Cardiac septum (tissue), 1 donor: ENCODE measurements at regions not wholly inside any gene's neighbourhood (a gene's known extent, or its start where the extent isn't known, plus 50 kb on each side); places are given as distances from the start of the nearest gene placed in this dataset.

ENCODE experiments used
- DNase-seq: peaks from one replicate; pipeline ENCODE4 v3.0.0-alpha.2; 2020; ENCODE audit warnings: low spot score
- intact Hi-C: fragments of 100-400 bp; cut with DNase I; formaldehyde crosslinking; loops from one replicate; pipeline ENCODE4 v1.14.0; 2022
- donor health status: DM: no; HTN: no; CAD: no.

GRCh38 chr14:34023824-34024767 is 73.2 kb upstream of the EGLN3 start:
- DNase-seq, result no peak
- intact Hi-C loops, result no loop called here

DNA sequence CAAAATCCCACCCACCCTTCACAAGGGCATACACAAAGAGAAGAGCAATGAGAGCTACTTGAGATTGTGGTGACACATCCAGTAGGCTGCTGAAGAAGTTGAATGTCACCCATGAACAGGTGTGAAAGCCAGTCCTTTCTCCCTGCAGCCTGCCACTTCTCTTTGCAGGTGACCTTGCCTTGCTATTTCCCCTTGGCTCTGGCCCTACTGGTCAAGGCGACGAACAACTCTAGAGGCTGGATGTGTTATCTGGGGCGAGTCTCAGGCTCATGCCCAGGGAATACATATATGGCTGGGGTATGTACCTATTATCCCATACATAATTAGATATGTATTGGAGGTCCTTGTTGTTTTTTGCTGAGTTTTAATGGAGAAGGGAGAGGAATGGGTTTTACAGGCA is 70.2 kb upstream of the EGLN3 start:
- DNase-seq, result no peak
- intact Hi-C loops, result no loop called here

DNA sequence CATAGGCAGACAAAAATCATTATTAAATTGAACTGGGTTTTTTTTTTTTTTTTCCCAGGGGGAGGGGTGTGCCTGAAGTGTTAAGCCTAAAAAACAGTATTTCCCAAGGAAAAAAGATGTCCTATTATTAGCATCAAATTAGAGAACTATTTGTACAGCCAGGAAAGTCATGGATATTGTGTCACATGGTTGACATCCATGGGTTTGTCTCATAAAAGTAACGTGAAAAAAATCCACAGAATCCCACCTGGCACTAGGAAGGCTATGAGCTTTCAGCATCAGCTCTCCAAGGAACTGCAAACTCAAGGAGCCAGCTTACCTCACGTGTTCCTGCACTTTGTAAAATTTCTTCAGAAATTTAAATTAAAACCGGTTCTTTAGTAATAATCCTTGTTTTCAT is 69.1 kb upstream of the EGLN3 start:
- intact Hi-C loops, result no loop called here
- no peak for DNase-seq

GRCh38 chr14:34018564-34019244 is 67.8 kb upstream of the EGLN3 start:
- DNase-seq, result no peak
- intact Hi-C loops, result no loop called here

GRCh38 chr14:34018125-34018524 is 67.3 kb upstream of the EGLN3 start:
- DNase-seq, result no peak
- intact Hi-C loops, result no loop called here

DNA sequence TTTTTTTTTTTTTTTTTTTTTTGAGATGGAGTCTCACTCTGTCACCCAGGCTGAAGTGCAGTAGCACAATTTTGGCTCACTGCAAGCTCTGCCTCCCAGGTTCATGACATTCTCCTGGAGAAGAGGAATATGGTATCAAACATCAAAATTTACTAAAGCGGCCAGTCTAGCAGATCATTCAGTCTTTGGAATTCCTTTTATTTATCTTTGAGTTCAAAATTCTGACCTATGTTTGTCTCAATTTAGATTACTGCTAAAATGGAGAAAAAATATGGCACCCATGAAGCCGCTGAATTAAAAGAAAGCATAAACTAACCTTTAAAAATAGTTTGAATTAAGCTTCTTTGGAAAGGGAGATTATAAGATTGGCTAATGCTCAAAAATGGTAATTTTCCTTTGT is 64.5 kb upstream of the EGLN3 start:
- intact Hi-C loops, result no loop called here
- no peak for DNase-seq

DNA sequence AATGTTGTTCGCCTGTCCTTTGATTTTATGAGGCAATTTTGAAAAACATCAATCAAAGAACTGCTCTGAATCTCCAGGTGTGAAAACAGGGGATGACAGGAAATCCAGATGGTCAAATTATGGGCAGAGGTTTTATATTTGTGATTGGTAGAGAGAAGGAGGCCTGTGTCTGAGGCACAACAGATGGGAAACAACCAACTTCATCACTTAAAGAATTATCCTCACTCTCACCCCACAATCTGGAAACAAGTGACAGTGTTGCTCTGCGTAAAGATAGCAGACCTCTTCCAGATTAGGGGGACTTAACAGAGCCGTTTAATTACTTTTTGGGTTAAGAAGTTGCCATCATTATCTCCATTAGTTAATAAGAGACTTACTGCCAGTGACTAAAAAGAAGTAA is 64.1 kb upstream of the EGLN3 start:
- intact Hi-C loops, result no loop called here

GRCh38 chr14:34013721-34014060 is 62.8 kb upstream of the EGLN3 start:
- DNase-seq, result no peak
- intact Hi-C loops, result no loop called here

More for the DNA sequence above, 64.1 kb upstream of the EGLN3 start:
- no peak for DNase-seq

DNA sequence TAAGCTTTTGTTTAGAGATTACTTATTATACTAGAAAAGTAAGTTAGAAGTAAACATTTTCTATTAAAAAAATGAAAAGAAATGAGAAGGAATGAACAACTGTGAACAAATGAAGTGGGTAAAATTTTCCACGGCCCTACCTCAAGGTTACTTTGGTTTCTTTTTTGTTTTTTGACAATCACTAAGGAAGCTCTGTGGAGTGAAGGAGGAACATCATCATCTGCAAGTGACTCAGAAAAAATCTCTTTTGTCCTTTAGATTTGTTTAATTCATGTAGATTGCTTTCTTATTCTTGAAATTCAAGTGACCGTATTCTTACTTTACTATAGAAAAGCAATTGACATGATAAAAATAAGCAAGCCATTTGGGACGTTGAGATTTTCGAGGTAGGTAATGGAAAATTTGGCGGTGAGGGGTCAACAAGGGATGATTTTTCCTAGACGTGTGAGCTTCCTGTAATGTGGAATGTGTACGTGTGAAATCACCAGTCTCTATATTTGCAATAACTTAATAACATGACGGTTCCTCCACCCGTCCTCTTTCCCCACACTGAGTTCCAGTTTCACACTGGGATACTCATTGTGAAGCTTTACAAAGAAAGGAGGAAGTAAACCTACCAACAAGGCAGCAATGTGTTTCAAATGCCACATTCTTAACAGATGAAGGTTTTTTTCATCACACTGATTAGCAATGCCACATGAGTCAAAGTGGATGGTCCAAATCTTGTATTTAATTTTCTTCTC is 62.3 kb upstream of the EGLN3 start:
- no peak for DNase-seq
- intact Hi-C loops, result no loop called here

- intact Hi-C loops, result no loop called here
These were observed 61.5 kb upstream of the EGLN3 start for GRCh38 chr14:34012369-34012768.

DNA sequence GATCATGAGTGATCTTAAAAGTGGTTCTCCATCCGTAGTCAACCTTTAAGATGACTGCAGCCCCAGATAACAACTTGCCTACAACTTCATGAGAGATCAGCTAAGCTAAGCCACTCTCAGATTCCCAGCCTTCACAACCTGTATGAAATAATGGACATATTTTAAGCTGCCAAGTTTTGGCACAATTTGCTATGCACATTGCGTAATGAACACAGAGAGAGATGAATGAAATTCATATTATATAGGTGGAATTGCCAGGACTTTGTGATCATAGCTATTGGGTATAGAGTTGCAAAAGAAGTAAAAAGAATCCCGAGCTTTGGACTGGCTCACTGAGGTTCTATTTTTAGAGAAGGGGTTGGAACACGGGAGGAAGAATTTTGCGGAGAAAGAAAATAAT is 59.1 kb upstream of the EGLN3 start:
- DNase-seq, result no peak
- intact Hi-C loops, result no loop called here

More at GRCh38 chr14:34012369-34012768, 61.5 kb upstream of the EGLN3 start:
- DNase-seq, result no peak

DNA sequence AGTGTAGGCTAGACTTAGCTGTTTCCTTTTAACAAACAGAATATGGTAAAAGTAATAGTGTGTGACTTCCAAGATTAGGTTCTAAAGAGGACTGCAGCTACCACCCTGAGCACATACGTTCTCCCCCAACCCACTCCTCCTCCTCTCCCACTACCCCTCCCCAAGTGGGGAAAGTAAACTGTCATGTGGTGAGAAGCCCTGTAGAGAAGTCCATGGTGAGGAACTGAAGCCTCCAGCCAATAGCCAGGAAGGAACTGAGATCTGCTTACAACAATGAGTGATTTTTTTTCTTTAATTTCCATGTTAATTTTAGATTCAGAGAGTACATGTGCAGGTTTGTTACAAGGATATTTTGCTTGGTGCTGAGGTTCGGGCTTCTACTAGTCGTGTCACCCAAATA is 57.0 kb upstream of the EGLN3 start:
- intact Hi-C loops, result no loop called here
- DNase-seq, result no peak

DNA sequence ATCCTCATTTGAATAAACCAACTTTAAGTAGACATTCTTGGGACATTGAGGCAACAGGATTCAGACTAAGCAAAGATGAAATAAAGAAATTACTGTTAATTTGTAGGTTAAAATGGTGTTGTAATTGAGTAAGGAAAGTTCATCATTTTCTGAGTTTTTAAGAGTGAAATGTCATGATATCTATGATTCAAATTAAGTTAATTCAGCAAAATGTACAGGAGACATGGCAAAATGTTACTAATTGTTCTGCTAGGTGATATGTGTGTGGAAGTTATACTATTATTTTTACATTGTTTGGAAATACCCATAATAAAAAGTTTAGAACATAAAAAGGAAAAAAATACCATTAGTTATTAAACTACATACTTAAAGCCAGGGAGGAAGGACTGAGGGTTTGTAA is 55.0 kb upstream of the EGLN3 start:
- no peak for DNase-seq
- intact Hi-C loops, result no loop called here

DNA sequence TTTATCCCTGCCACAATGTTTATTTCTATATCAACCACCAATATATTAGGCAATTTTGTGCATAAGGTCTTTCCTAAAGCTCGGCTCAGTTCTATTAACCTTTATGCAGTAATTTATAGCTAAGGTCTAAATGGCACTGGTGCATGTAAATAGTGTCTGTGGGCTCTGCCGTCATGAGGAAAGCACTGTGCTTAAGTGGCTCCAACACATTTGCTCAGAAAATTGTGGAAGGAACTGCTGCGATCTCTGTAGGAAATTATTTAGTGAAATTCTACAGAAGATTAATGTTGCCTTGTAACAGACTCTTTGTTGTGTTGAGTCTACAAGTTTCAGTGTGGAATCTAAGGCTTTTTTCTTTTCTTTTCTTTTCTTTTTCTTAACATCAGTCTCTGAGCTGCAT is 54.0 kb upstream of the EGLN3 start:
- DNase-seq, result no peak
- intact Hi-C loops, result no loop called here

DNA sequence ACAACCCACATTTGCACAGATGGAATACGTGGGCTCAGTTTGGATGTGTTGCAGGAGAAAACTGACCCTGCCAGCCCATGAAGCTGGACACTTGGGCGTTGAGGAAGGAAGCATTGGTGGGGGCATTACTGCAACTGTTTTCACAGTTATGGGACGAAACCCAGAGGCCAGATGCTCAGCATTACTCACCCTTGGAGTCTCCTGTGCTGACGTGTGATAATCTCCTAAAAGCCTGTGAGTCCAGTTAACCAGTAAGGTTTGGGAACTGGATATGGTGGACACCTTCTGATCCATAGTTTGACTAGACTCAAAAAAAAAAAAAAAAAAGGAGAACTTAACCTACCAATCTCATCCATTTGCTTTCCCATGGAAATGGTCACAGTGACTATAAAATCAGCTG is 52.8 kb upstream of the EGLN3 start:
- no peak for DNase-seq
- intact Hi-C loops, result no loop called here

- intact Hi-C loops, result no loop called here
These were observed 52.3 kb upstream of the EGLN3 start for GRCh38 chr14:34003082-34003668.

More at GRCh38 chr14:34003082-34003668, 52.3 kb upstream of the EGLN3 start:
- no peak for DNase-seq
